AG04450 (cell line): ENCODE measurements at regions not wholly inside any gene's neighbourhood (a gene's known extent, or its start where the extent isn't known, plus 50 kb on each side); places are given as distances from the start of the nearest gene placed in this dataset.

ENCODE experiments used
- CTCF ChIA-PET: fragments of 300-600, 350-600 bp; formaldehyde crosslinking; extraction: SDS; loops from one replicate; lab custom pipeline; 2022; ENCODE audit warnings: antibody characterized with exemption, inconsistent platforms; lab: Charles Lee
- POLR2A ChIA-PET: fragments of 350-600 bp; formaldehyde crosslinking; extraction: SDS; loops from one replicate; lab custom pipeline; 2021; ENCODE audit warnings: antibody characterized with exemption, inconsistent platforms; lab: Yijun Ruan, JAX
- DNase-seq: peaks from one replicate; pipeline ENCODE4 v3.0.0-alpha.2; 2011; ENCODE audit warnings: low read depth, low spot score
- H3K27ac ChIP-seq: one replicate; pipeline ENCODE4 v1.5.1; 2012; ENCODE audit warnings: low read depth, low read length, control low read depth
- H3K27me3 ChIP-seq: one replicate; pipeline ENCODE4 v1.6.0; 2012; ENCODE audit warnings: low read length; ENCODE audit not compliant: control insufficient read depth, insufficient read depth
- H3K4me3 ChIP-seq: 2 replicates; pipeline ENCODE4 v1.5.1; 2011; ENCODE audit warnings: mild to moderate bottlenecking, low read depth, low read length, control low read depth
- H3K9me3 ChIP-seq: 2 replicates; pipeline ENCODE4 v1.5.1; 2012; ENCODE audit warnings: low read length; ENCODE audit not compliant: control insufficient read depth, insufficient read depth
- TF ChIP-seq, protein P1 (sequence below): IDR thresholded peaks from 2 replicates; pipeline ENCODE4 v1.5.1; 2011; ENCODE audit warnings: low read depth, low read length, control low read depth, inconsistent platforms

GRCh38 chr5:92907938-92908606 lies 672.9 kb downstream of the NR2F1-AS1 start:
- H3K27me3 ChIP-seq: no peaks in the 10 kb centered on the region
- DNase-seq: peak; percentile 6
- TF ChIP-seq, protein P1, sequence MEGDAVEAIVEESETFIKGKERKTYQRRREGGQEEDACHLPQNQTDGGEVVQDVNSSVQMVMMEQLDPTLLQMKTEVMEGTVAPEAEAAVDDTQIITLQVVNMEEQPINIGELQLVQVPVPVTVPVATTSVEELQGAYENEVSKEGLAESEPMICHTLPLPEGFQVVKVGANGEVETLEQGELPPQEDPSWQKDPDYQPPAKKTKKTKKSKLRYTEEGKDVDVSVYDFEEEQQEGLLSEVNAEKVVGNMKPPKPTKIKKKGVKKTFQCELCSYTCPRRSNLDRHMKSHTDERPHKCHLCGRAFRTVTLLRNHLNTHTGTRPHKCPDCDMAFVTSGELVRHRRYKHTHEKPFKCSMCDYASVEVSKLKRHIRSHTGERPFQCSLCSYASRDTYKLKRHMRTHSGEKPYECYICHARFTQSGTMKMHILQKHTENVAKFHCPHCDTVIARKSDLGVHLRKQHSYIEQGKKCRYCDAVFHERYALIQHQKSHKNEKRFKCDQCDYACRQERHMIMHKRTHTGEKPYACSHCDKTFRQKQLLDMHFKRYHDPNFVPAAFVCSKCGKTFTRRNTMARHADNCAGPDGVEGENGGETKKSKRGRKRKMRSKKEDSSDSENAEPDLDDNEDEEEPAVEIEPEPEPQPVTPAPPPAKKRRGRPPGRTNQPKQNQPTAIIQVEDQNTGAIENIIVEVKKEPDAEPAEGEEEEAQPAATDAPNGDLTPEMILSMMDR: no peak
- CTCF ChIA-PET: interaction anchor here (0.6 to 1.9 kb wide), 3 partner anchors 8 to 285 kb away, joined by 3 to 9 read pairs (median 7); no protein-coding TSS in a partner anchor
- POLR2A ChIA-PET: no interaction called here
- no peak overlapping the region for H3K4me3 ChIP-seq
- H3K27ac ChIP-seq: no peak overlapping the region
- H3K9me3 ChIP-seq: no peaks in the 10 kb centered on the region

- ChIA-PET POLR2A (no interaction called here), CTCF (no interaction called here)
- Histone ChIP-seq H3K27me3 (no peaks in the 10 kb centered on the region), H3K4me3 (no peak overlapping the region), H3K27ac (no peak overlapping the region), H3K9me3 (no peaks in the 10 kb centered on the region)
- TF ChIP-seq, protein P1: no peak
- no peak for DNase-seq
These were observed 674.1 kb downstream of the NR2F1-AS1 start for GRCh38 chr5:92906798-92907376.

DNA sequence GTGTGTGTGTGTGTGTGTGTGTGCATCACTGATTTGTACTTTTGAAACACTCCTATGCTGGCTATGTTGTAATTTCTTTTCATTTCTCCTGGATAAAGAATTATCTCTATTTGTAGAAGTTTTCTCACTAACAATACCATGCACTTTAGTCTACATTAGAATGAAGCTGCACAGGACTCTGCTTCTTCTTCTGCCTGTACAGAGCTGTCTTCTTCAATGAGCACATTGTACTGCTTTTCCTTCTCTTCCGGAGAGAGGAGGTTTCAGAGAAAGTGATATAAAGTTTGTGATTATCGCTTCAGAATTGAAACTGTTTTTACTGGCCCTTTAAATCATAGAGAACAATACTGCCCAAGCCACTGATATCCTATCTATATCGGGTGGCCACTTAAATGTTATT lies 677.0 kb downstream of the NR2F1-AS1 start:
- no peak overlapping the region for H3K4me3 ChIP-seq
- CTCF ChIA-PET: interaction anchor here (1.4 kb wide), 1 partner anchor 216 kb away, joined by 3 read pairs; no protein-coding TSS in a partner anchor
- TF ChIP-seq, protein P1: no peak

GRCh38 chr5:92899611-92900010 lies 681.4 kb downstream of the NR2F1-AS1 start:
- H3K4me3 ChIP-seq: no peak overlapping the region
- TF ChIP-seq, protein P1: no peak
- ChIA-PET CTCF (interaction anchor here (1.1 to 2.2 kb wide), 2 partner anchors 9 to 381 kb away, joined by 3 to 7 read pairs; no protein-coding TSS in a partner anchor), POLR2A (no interaction called here)
- no peak overlapping the region for H3K27ac ChIP-seq
- DNase-seq: no peak
- H3K9me3 ChIP-seq: no peaks in the 10 kb centered on the region
- no peaks in the 10 kb centered on the region for H3K27me3 ChIP-seq

More for the DNA sequence above, 677.0 kb downstream of the NR2F1-AS1 start:
- POLR2A ChIA-PET: no interaction called here
- no peaks in the 10 kb centered on the region for H3K27me3 ChIP-seq
- no peaks in the 10 kb centered on the region for H3K9me3 ChIP-seq
- DNase-seq: no peak
- H3K27ac ChIP-seq: no peak overlapping the region

GRCh38 chr5:92896722-92897121 lies 684.3 kb downstream of the NR2F1-AS1 start:
- no peak for DNase-seq
- POLR2A ChIA-PET: no interaction called here
- CTCF ChIA-PET: no interaction called here
- no peak overlapping the region for H3K27ac ChIP-seq
- H3K9me3 ChIP-seq: no peaks in the 10 kb centered on the region
- H3K4me3 ChIP-seq: no peak overlapping the region
- TF ChIP-seq, protein P1: no peak
- no peaks in the 10 kb centered on the region for H3K27me3 ChIP-seq
